ENCODE measurements at regions not wholly inside any gene's neighbourhood (a gene's known extent, or its start where the extent isn't known, plus 50 kb on each side); places are given as distances from the start of the nearest gene placed in this dataset.

DNA sequence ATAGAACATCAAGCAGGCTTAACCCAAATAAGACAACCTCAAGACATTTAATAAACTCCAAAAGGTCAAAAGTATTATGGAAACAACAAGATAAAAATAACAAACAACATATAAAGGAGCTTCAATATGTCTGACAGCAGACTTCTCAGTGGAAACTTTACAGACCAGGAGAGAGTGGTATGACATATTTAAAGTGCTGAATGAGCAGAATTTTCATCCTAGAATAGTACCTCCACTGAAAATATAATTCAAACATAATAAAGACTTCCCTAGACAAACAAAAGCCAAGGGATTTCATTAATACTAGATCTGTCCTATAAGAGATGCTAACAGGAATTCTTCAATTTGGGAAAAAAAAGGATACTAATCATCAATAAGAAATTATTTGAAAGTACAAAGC, 1005.0 kb downstream of the TMTC2 start:
- no peaks in the 10 kb centered on the region for H3K27me3 ChIP-seq (ENCODE audit: insufficient read depth, poor library complexity, severe bottlenecking)
- ATAC-seq (ENCODE audit: low read depth) (no peak), DNase-seq (ENCODE audit: low spot score) (no peak)
- no peak overlapping the region for H3K4me3 ChIP-seq (ENCODE audit: severe bottlenecking)
- H3K9me3 ChIP-seq (ENCODE audit: severe bottlenecking): no peaks in the 10 kb centered on the region
- H3K36me3 ChIP-seq (ENCODE audit: low read depth): no peaks in the 10 kb centered on the region
- no peak overlapping the region for H3K27ac ChIP-seq (ENCODE audit: poor library complexity, severe bottlenecking)
- no peaks in the 10 kb centered on the region for H3K4me1 ChIP-seq (ENCODE audit: insufficient read depth, poor library complexity, severe bottlenecking)
- TF ChIP-seq, protein P1, sequence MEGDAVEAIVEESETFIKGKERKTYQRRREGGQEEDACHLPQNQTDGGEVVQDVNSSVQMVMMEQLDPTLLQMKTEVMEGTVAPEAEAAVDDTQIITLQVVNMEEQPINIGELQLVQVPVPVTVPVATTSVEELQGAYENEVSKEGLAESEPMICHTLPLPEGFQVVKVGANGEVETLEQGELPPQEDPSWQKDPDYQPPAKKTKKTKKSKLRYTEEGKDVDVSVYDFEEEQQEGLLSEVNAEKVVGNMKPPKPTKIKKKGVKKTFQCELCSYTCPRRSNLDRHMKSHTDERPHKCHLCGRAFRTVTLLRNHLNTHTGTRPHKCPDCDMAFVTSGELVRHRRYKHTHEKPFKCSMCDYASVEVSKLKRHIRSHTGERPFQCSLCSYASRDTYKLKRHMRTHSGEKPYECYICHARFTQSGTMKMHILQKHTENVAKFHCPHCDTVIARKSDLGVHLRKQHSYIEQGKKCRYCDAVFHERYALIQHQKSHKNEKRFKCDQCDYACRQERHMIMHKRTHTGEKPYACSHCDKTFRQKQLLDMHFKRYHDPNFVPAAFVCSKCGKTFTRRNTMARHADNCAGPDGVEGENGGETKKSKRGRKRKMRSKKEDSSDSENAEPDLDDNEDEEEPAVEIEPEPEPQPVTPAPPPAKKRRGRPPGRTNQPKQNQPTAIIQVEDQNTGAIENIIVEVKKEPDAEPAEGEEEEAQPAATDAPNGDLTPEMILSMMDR (IDR thresholded peaks at IDR 0.05; ENCODE audit: poor library complexity, severe bottlenecking): no peak

DNA sequence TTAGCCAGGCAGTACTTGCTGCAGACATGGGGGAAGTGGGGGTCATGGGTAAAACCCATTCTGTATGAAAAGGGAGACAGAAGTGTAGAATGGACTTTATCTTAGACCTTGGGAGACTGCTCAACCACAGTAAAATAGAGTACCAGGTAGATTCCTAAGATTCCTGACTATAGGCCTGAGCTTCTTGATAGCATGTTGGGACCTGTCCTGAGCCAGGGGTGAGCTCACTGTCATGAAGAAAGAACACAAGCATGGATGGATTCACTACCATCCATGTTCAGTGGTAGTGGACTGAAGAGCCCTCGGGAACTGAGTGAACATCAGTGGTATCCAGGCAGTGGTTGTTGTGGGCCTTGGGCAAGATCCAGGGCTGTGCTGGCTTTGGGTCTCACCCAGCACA, 1003.8 kb downstream of the TMTC2 start:
- Histone ChIP-seq H3K4me1 (ENCODE audit: insufficient read depth, poor library complexity, severe bottlenecking) (no peaks in the 10 kb centered on the region), H3K27me3 (ENCODE audit: insufficient read depth, poor library complexity, severe bottlenecking) (no peaks in the 10 kb centered on the region), H3K27ac (ENCODE audit: poor library complexity, severe bottlenecking) (no peak overlapping the region), H3K4me3 (ENCODE audit: severe bottlenecking) (no peak overlapping the region), H3K36me3 (ENCODE audit: low read depth) (no peaks in the 10 kb centered on the region), H3K9me3 (ENCODE audit: severe bottlenecking) (no peaks in the 10 kb centered on the region)
- TF ChIP-seq, protein P1 (IDR thresholded peaks at IDR 0.05; ENCODE audit: poor library complexity, severe bottlenecking): no peak
- DNase-seq (ENCODE audit: low spot score): no peak
- ATAC-seq (ENCODE audit: low read depth): no peak

DNA sequence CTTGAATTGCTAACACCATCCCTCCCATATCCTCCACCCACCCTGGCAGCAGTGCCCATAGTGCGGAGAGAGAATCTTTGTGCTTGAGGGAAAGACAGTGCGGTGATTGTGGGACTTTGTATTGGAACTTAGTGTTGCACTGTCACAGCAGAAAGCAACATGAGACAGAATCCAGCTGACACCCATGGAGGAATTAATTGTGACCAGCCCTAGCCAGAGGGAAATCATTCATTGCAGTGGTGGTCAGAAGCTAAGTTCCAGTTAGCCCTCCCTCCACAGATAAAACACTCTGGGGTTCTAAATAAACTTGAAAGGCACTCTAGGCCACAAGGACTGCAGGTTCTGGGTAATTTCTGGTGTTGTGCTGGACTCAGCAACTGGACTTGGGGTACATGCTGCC, 1002.6 kb downstream of the TMTC2 start:
- TF ChIP-seq, protein P1 (IDR thresholded peaks at IDR 0.05; ENCODE audit: poor library complexity, severe bottlenecking): no peak

DNA sequence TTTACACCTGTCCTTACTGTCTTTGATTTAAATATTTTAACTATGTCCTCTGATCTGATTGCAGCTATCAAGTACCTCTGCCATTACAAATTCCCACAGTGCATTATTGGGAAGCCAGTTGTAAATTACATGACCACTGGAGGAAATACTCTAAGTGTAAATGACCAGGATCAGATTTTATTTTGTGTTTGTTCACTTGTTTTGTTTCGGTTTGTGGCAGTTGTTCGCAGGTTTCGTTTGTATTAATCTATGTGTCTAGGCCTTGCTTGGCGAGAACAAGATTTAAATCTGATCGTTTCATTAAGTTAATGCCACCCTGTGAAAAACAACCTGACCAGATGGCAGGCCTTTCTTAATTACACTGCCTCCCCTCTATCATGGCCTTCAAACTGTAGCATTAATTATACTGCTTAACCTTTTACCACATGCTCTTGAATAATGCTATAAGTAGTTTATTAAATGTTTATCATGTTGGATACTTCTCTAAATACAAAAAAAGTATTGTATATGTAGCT, 990.1 kb downstream of the TMTC2 start:
- no peak overlapping the region for H3K27ac ChIP-seq (ENCODE audit: poor library complexity, severe bottlenecking)
- H3K4me1 ChIP-seq (ENCODE audit: insufficient read depth, poor library complexity, severe bottlenecking): no peaks in the 10 kb centered on the region
- TF ChIP-seq, protein P1 (IDR thresholded peaks at IDR 0.05; ENCODE audit: poor library complexity, severe bottlenecking): no peak
- no peaks in the 10 kb centered on the region for H3K9me3 ChIP-seq (ENCODE audit: severe bottlenecking)
- H3K36me3 ChIP-seq (ENCODE audit: low read depth): no peaks in the 10 kb centered on the region
- no peak for DNase-seq (ENCODE audit: low spot score)
- no peak overlapping the region for H3K4me3 ChIP-seq (ENCODE audit: severe bottlenecking)
- no peak for ATAC-seq (ENCODE audit: low read depth)
- H3K27me3 ChIP-seq (ENCODE audit: insufficient read depth, poor library complexity, severe bottlenecking): no peaks in the 10 kb centered on the region

More for the DNA sequence above, 1002.6 kb downstream of the TMTC2 start:
- no peaks in the 10 kb centered on the region for H3K4me1 ChIP-seq (ENCODE audit: insufficient read depth, poor library complexity, severe bottlenecking)
- H3K9me3 ChIP-seq (ENCODE audit: severe bottlenecking): no peaks in the 10 kb centered on the region
- H3K36me3 ChIP-seq (ENCODE audit: low read depth): no peaks in the 10 kb centered on the region
- H3K4me3 ChIP-seq (ENCODE audit: severe bottlenecking): no peak overlapping the region
- no peak for DNase-seq (ENCODE audit: low spot score)
- H3K27ac ChIP-seq (ENCODE audit: poor library complexity, severe bottlenecking): no peak overlapping the region
- H3K27me3 ChIP-seq (ENCODE audit: insufficient read depth, poor library complexity, severe bottlenecking): no peaks in the 10 kb centered on the region
- no peak for ATAC-seq (ENCODE audit: low read depth)

DNA sequence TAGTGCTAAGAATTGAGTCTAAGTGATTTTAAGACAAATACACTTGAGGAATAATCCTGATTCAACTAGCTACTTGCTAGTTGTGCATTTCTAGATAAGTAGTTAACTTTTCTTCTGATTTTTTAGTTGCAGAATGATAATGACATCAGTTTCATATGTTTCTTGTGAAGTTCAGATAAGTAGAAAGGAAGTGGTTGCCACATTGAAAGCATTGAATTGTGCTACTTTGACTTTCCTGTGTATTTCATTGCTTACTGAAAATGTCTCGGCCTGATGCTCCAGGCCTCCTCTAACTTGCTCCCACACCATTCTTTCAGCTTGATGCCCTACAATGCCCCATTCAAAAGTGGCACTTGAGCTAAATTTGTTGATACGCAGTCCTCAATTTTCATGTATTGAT, 980.0 kb downstream of the TMTC2 start:
- no peak for DNase-seq (ENCODE audit: low spot score)
- no peaks in the 10 kb centered on the region for H3K9me3 ChIP-seq (ENCODE audit: severe bottlenecking)
- H3K27ac ChIP-seq (ENCODE audit: poor library complexity, severe bottlenecking): no peak overlapping the region
- ATAC-seq (ENCODE audit: low read depth): no peak
- no peaks in the 10 kb centered on the region for H3K36me3 ChIP-seq (ENCODE audit: low read depth)
- H3K27me3 ChIP-seq (ENCODE audit: insufficient read depth, poor library complexity, severe bottlenecking): no peaks in the 10 kb centered on the region
- no peak overlapping the region for H3K4me3 ChIP-seq (ENCODE audit: severe bottlenecking)
- TF ChIP-seq, protein P1 (IDR thresholded peaks at IDR 0.05; ENCODE audit: poor library complexity, severe bottlenecking): no peak
- H3K4me1 ChIP-seq (ENCODE audit: insufficient read depth, poor library complexity, severe bottlenecking): no peaks in the 10 kb centered on the region
